HCT116 (cell line): ENCODE measurements at regions not wholly inside any gene's neighbourhood (a gene's known extent, or its start where the extent isn't known, plus 50 kb on each side); places are given as distances from the start of the nearest gene placed in this dataset.

Source experiments
- ATAC-seq: fragments of 200-7000 bp; cut with Tn5 transposase; 2 replicates; pipeline ENCODE4 v1.9.1; 2020; ENCODE audit warnings: mild to moderate bottlenecking, moderate library complexity
- BruUV-seq: library from RNA; stranded (reverse); fragments of 400-500 nt; replicated peaks from 2 replicates; lab custom pipeline; 2021; lab: Mats Ljungman, UMichigan
- CTCF ChIA-PET: fragments of 300-600 bp; sonication (Branson Sonifier 250); formaldehyde crosslinking; loops from one replicate; lab custom pipeline; 2021; ENCODE audit warnings: antibody characterized with exemption; lab: Charles Lee
- POLR2A ChIA-PET: fragments of 300-600, 350-600 bp; sonication (Branson Sonifier 250); formaldehyde crosslinking; loops from one replicate; lab custom pipeline; 2021; ENCODE audit warnings: antibody characterized with exemption; lab: Charles Lee
- RAD21 ChIA-PET, 2 experiments: fragments of 300-600 bp; sonication (Branson Sonifier 250); formaldehyde crosslinking; loops; one replicate each; lab custom pipeline; 2023; ENCODE audit warnings: low total read pairs in 2 of 2; ENCODE audit not compliant: uncharacterized antibody in 2 of 2, unreplicated experiment in 2 of 2, low non-redundant PET in 1 of 2; lab: Charles Lee
- DNase-seq: peaks from one replicate; pipeline ENCODE4 v3.0.0-alpha.2; 2010; ENCODE audit warnings: low read depth, low spot score
- H2AFZ ChIP-seq: fragments of 200-600 bp; shearing (Covaris generic), sonication (generic); 2 replicates; pipeline ENCODE4 v1.6.1; 2017; ENCODE audit warnings: low read depth, mixed run types, mixed read lengths, antibody characterized with exemption, low read length; ENCODE audit not compliant: poor library complexity, severe bottlenecking
- H3K27ac ChIP-seq: 2 replicates; pipeline ENCODE4 v1.5.1; 2012; ENCODE audit warnings: low read depth, low read length
- H3K27me3 ChIP-seq: fragments of 200-600 bp; sonication (generic); 2 replicates; pipeline ENCODE4 v1.6.1; 2016; ENCODE audit warnings: mixed run types, low read length, mixed read lengths; ENCODE audit not compliant: insufficient read depth
- H3K36me3 ChIP-seq, 2 experiments: fragments of 200-500 bp in 1 of 2; fragments of 200-600 bp in 1 of 2; sonication (Bioruptor generic) in 1 of 2; sonication (generic) in 1 of 2; 2 replicates each; pipeline versions ENCODE4 v1.5.1 to v1.6.1; 2014 to 2016; ENCODE audit warnings: low read length in 2 of 2, inconsistent platforms in 1 of 2, mixed read lengths in 1 of 2, mixed run types in 1 of 2; ENCODE audit not compliant: insufficient read depth in 2 of 2, control insufficient read depth in 1 of 2
- H3K4me1 ChIP-seq, 2 experiments: fragments of 200-600 bp in 1 of 2; sonication (generic) in 1 of 2; 2 replicates each; pipeline versions ENCODE4 v1.5.1 to v1.6.1; 2012 to 2017; ENCODE audit warnings: low read length in 2 of 2, inconsistent platforms in 1 of 2, mild to moderate bottlenecking in 1 of 2, mixed read lengths in 1 of 2, mixed run types in 1 of 2, moderate library complexity in 1 of 2; ENCODE audit not compliant: insufficient read depth in 2 of 2, control insufficient read depth in 1 of 2
- H3K4me2 ChIP-seq: fragments of 200-600 bp; sonication (generic); 2 replicates; pipeline ENCODE4 v1.6.1; 2017; ENCODE audit warnings: mixed run types, low read length, mixed read lengths
- H3K4me3 ChIP-seq, 2 experiments: fragments of 200-600 bp in 1 of 2; sonication (generic) in 1 of 2; replicated peaks in 1 of 2; 2 replicates each; pipeline ENCODE4 v1.5.1; 2011 to 2016; ENCODE audit warnings: low read length in 2 of 2, control low read depth in 1 of 2, low read depth in 1 of 2, mild to moderate bottlenecking in 1 of 2, mixed read lengths in 1 of 2, mixed run types in 1 of 2
- H3K79me2 ChIP-seq: fragments of 200-600 bp; sonication (generic); 2 replicates; pipeline ENCODE4 v1.6.1; 2017; ENCODE audit warnings: mild to moderate bottlenecking, mixed run types, low read length, moderate library complexity, mixed read lengths; ENCODE audit not compliant: insufficient read depth
- H3K9ac ChIP-seq: fragments of 200-600 bp; sonication (generic); 2 replicates; pipeline ENCODE4 v1.6.1; 2016; ENCODE audit warnings: low read length, mixed read lengths
- H3K9me2 ChIP-seq: fragments of 200-600 bp; sonication (generic), shearing (Covaris generic); 2 replicates; pipeline ENCODE4 v1.6.1; 2017; ENCODE audit warnings: mixed run types, mild to moderate bottlenecking, moderate library complexity; ENCODE audit not compliant: insufficient read depth
- H3K9me3 ChIP-seq, 2 experiments: fragments of 200-500 bp in 1 of 2; fragments of 200-600 bp in 1 of 2; sonication (Bioruptor generic) in 1 of 2; sonication (generic) in 1 of 2; 2 replicates each; pipeline ENCODE4 v1.6.1; 2014 to 2017; ENCODE audit warnings: low read length in 2 of 2, mixed read lengths in 2 of 2, inconsistent platforms in 1 of 2, low read depth in 1 of 2, mild to moderate bottlenecking in 1 of 2, mixed run types in 1 of 2, moderate library complexity in 1 of 2; ENCODE audit not compliant: control insufficient read depth in 1 of 2, insufficient read depth in 1 of 2
- H4K20me1 ChIP-seq: fragments of 200-600 bp; sonication (generic), shearing (Covaris generic); 2 replicates; pipeline ENCODE4 v1.6.1; 2017; ENCODE audit warnings: mixed run types, mild to moderate bottlenecking, moderate library complexity; ENCODE audit not compliant: insufficient read depth
- ATF3 ChIP-seq: IDR thresholded peaks from 2 replicates; pipeline ENCODE4 v1.6.1; 2012
- CEBPB ChIP-seq: IDR thresholded peaks from 2 replicates; pipeline ENCODE4 v1.6.1; 2012; ENCODE audit warnings: low read depth
- CTCF ChIP-seq, 3 experiments: fragments of 200-600 bp in 1 of 3; sonication (generic) in 1 of 3; IDR thresholded peaks in 2 of 3; conservative IDR thresholded peaks in 1 of 3; 2 replicates each; pipeline ENCODE4 v1.5.1; 2012 to 2017; ENCODE audit warnings: low read depth in 2 of 3, low read length in 2 of 3, antibody characterized with exemption in 1 of 3, borderline replicate concordance in 1 of 3, control low read depth in 1 of 3, mild to moderate bottlenecking in 1 of 3, mixed read lengths in 1 of 3, mixed run types in 1 of 3, moderate library complexity in 1 of 3; ENCODE audit not compliant: insufficient read depth in 1 of 3
- EGR1 ChIP-seq: IDR thresholded peaks from 2 replicates; pipeline ENCODE4 v1.6.1; 2012; ENCODE audit warnings: low read depth
- EZH2 ChIP-seq: fragments of 200-600 bp; sonication (generic); IDR thresholded peaks from 2 replicates; pipeline ENCODE4 v1.6.1; 2017; ENCODE audit warnings: antibody characterized with exemption, mixed run types
- EZH2phosphoT487 ChIP-seq: fragments of 200-600 bp; IDR thresholded peaks from 2 replicates; pipeline ENCODE4 v1.6.1; 2018; ENCODE audit warnings: antibody characterized with exemption, borderline replicate concordance
- FOSL1 ChIP-seq: IDR thresholded peaks from 2 replicates; pipeline ENCODE4 v1.6.1; 2012; ENCODE audit warnings: low read depth
- JUND ChIP-seq: IDR thresholded peaks from 2 replicates; pipeline ENCODE4 v1.6.1; 2012
- POLR2A ChIP-seq: IDR thresholded peaks from 2 replicates; pipeline ENCODE4 v1.7.0; 2011; ENCODE audit warnings: borderline replicate concordance; ENCODE audit not compliant: insufficient read depth, insufficient read length; ENCODE audit errors: extremely low read depth
- SRF ChIP-seq: IDR thresholded peaks from 2 replicates; pipeline ENCODE4 v1.6.1; 2012; ENCODE audit warnings: low read depth
- ZBTB33 ChIP-seq: IDR thresholded peaks from 2 replicates; pipeline ENCODE4 v1.6.1; 2011; ENCODE audit warnings: mild to moderate bottlenecking, low read length, moderate library complexity; ENCODE audit not compliant: insufficient replicate concordance; ENCODE audit errors: extremely low read depth
- ZFX ChIP-seq: fragments of 450-650 bp; IDR thresholded peaks from 2 replicates; pipeline ENCODE4 v1.6.1; 2017
- ZNF274 ChIP-seq: fragments of 200-500 bp; sonication (Bioruptor generic); IDR thresholded peaks from 2 replicates; pipeline ENCODE4 v1.6.1; 2014; ENCODE audit warnings: mild to moderate bottlenecking, low read depth, low read length, inconsistent platforms
- intact Hi-C: fragments of 100-400 bp; cut with micrococcal nuclease; formaldehyde crosslinking; loops from 2 replicates; pipeline ENCODE4 v1.10.0; 2022
- TF ChIP-seq, protein P1 (sequence below): IDR thresholded peaks from 2 replicates; pipeline ENCODE4 v1.6.1; 2012; ENCODE audit warnings: low read depth

- H3K27ac ChIP-seq = no peak overlapping the region
- TF ChIP-seq POLR2A = no peak
- TF ChIP-seq, protein P1, sequence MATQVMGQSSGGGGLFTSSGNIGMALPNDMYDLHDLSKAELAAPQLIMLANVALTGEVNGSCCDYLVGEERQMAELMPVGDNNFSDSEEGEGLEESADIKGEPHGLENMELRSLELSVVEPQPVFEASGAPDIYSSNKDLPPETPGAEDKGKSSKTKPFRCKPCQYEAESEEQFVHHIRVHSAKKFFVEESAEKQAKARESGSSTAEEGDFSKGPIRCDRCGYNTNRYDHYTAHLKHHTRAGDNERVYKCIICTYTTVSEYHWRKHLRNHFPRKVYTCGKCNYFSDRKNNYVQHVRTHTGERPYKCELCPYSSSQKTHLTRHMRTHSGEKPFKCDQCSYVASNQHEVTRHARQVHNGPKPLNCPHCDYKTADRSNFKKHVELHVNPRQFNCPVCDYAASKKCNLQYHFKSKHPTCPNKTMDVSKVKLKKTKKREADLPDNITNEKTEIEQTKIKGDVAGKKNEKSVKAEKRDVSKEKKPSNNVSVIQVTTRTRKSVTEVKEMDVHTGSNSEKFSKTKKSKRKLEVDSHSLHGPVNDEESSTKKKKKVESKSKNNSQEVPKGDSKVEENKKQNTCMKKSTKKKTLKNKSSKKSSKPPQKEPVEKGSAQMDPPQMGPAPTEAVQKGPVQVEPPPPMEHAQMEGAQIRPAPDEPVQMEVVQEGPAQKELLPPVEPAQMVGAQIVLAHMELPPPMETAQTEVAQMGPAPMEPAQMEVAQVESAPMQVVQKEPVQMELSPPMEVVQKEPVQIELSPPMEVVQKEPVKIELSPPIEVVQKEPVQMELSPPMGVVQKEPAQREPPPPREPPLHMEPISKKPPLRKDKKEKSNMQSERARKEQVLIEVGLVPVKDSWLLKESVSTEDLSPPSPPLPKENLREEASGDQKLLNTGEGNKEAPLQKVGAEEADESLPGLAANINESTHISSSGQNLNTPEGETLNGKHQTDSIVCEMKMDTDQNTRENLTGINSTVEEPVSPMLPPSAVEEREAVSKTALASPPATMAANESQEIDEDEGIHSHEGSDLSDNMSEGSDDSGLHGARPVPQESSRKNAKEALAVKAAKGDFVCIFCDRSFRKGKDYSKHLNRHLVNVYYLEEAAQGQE = no peak
- no peak for TF ChIP-seq CEBPB
- no peak for TF ChIP-seq ZBTB33
- no peak for TF ChIP-seq JUND
- TF ChIP-seq FOSL1 = no peak
- TF ChIP-seq ZNF274 = no peak
- no peak for TF ChIP-seq EGR1
- TF ChIP-seq EZH2phosphoT487 = no peak
- TF ChIP-seq ATF3 = no peak
- no peak for TF ChIP-seq CTCF (IDR thresholded peaks at IDR 0.05 in 2 of 3, conservative IDR thresholded peaks at IDR 0.05 in 1 of 3; ENCODE audit: borderline replicate concordance in 1 of 3, insufficient read depth in 1 of 3, low read depth in 2 of 3, low read length in 2 of 3)
- TF ChIP-seq SRF = no peak
- TF ChIP-seq ZFX = no peak
- no peak for TF ChIP-seq EZH2
- no peak overlapping the region for H3K4me3 ChIP-seq
- H3K79me2 ChIP-seq = no peaks in the 10 kb centered on the region
- intact Hi-C loops = no loop called here
- no peaks in the 10 kb centered on the region for H4K20me1 ChIP-seq
- DNase-seq = no peak
- BruUV-seq = no TSS peak
- H3K9me3 ChIP-seq = no peaks in the 10 kb centered on the region
- H3K4me2 ChIP-seq = peak overlapping the region; percentile 40; the same call in 1 of the 2 replicates
- H2AFZ ChIP-seq = no peak overlapping the region
- H3K36me3 ChIP-seq = no peaks in the 10 kb centered on the region
- no peak for ATAC-seq
- ChIA-PET POLR2A (no interaction called here), RAD21 (no interaction called here), CTCF (no interaction called here)
- H3K9ac ChIP-seq = no peak overlapping the region
- H3K9me2 ChIP-seq = no peaks in the 10 kb centered on the region
- peaks cover 2 to 11% of the 10 kb centered on the region in 2 experiments; a peak in 3 of 4 replicates for H3K4me1 ChIP-seq
- H3K27me3 ChIP-seq = no peaks in the 10 kb centered on the region
Measured at GRCh38 chr9:2281803-2282185, 266.6 kb downstream of the SMARCA2 start.
